Superior temporal gyrus (tissue), 1 donor: ENCODE measurements at regions not wholly inside any gene's neighbourhood (a gene's known extent, or its start where the extent isn't known, plus 50 kb on each side); places are given as distances from the start of the nearest gene placed in this dataset.
"Not testable (repeated sequence)": the region's sequence is repeated elsewhere in the genome, so short reads cannot be mapped to it uniquely, and the experiment has no call there.

Source experiments
- DNase-seq: peaks from one replicate; pipeline ENCODE4 v3.0.0-alpha.2; 2016; ENCODE audit errors: extremely low spot score

GRCh38 chr1:194028002-194028401, 841.6 kb upstream of the B3GALT2 start:
- DNase-seq, result no peak

GRCh38 chr1:194026422-194026821, 840.0 kb upstream of the B3GALT2 start:
- DNase-seq, result no peak

- DNase-seq, result no peak
Measured at GRCh38 chr1:194024659-194025058, 838.2 kb upstream of the B3GALT2 start.

- no peak for DNase-seq
Measured at GRCh38 chr1:194014014-194014413, 827.6 kb upstream of the B3GALT2 start.

GRCh38 chr1:194013561-194013960, 827.1 kb upstream of the B3GALT2 start:
- no peak for DNase-seq

GRCh38 chr1:194004146-194004545, 817.7 kb upstream of the B3GALT2 start:
- DNase-seq, result no peak

- not testable (repeated sequence) for DNase-seq
Measured at GRCh38 chr1:194001726-194002350, 815.4 kb upstream of the B3GALT2 start.

- no peak for DNase-seq
Measured at GRCh38 chr1:193988885-193989284, 802.5 kb upstream of the B3GALT2 start.

GRCh38 chr1:193979219-193979618, 792.8 kb upstream of the B3GALT2 start:
- no peak for DNase-seq

- no peak for DNase-seq
Measured at GRCh38 chr1:193974286-193974798, 787.9 kb upstream of the B3GALT2 start.

- no peak for DNase-seq
Measured at GRCh38 chr1:193973428-193973827, 787.0 kb upstream of the B3GALT2 start.

- DNase-seq, result no peak
Measured at GRCh38 chr1:193971595-193971994, 785.2 kb upstream of the B3GALT2 start.

GRCh38 chr1:193960499-193960898, 774.1 kb upstream of the B3GALT2 start:
- DNase-seq, result no peak

- no peak for DNase-seq
Measured at GRCh38 chr1:193960040-193960439, 773.6 kb upstream of the B3GALT2 start.

GRCh38 chr1:193957556-193958095, 771.2 kb upstream of the B3GALT2 start:
- DNase-seq, result no peak

- no peak for DNase-seq
Measured at GRCh38 chr1:193952778-193953374, 766.5 kb upstream of the B3GALT2 start.

- DNase-seq, result no peak
Measured at GRCh38 chr1:193951984-193952383, 765.6 kb upstream of the B3GALT2 start.

GRCh38 chr1:193944454-193944853, 758.0 kb upstream of the B3GALT2 start:
- no peak for DNase-seq

- no peak for DNase-seq
Measured at GRCh38 chr1:193940176-193940575, 753.8 kb upstream of the B3GALT2 start.

GRCh38 chr1:193939585-193939984, 753.2 kb upstream of the B3GALT2 start:
- no peak for DNase-seq

GRCh38 chr1:193937308-193937707, 750.9 kb upstream of the B3GALT2 start:
- no peak for DNase-seq

GRCh38 chr1:193932979-193933378, 746.6 kb upstream of the B3GALT2 start:
- DNase-seq, result no peak

GRCh38 chr1:193931356-193931755, 744.9 kb upstream of the B3GALT2 start:
- DNase-seq, result no peak
